HUES6 (cell line): ENCODE measurements at regions not wholly inside any gene's neighbourhood (a gene's known extent, or its start where the extent isn't known, plus 50 kb on each side); places are given as distances from the start of the nearest gene placed in this dataset.

Experiments
- H3K27ac ChIP-seq: 2 replicates; pipeline ENCODE4 v1.7.0; 2013; ENCODE audit warnings: low read depth, mild to moderate bottlenecking, low read length, inconsistent platforms
- H3K27me3 ChIP-seq: 2 replicates; pipeline ENCODE4 v1.6.1; 2013; ENCODE audit warnings: low read length; ENCODE audit not compliant: control insufficient read depth, insufficient read depth
- H3K36me3 ChIP-seq: 2 replicates; pipeline ENCODE4 v1.6.1; 2013; ENCODE audit warnings: low read length; ENCODE audit not compliant: control insufficient read depth, insufficient read depth
- H3K4me1 ChIP-seq: 2 replicates; pipeline ENCODE4 v1.6.1; 2013; ENCODE audit warnings: low read length; ENCODE audit not compliant: control insufficient read depth, insufficient read depth
- H3K4me3 ChIP-seq: 2 replicates; pipeline ENCODE4 v1.5.1; 2013; ENCODE audit warnings: low read depth, low read length
- H3K9ac ChIP-seq: one replicate; pipeline ENCODE4 v1.6.1; 2013; ENCODE audit warnings: mild to moderate bottlenecking, low read length
- H3K9me3 ChIP-seq: 2 replicates; pipeline ENCODE4 v1.6.1; 2013; ENCODE audit warnings: low read depth, low read length; ENCODE audit not compliant: control insufficient read depth, insufficient read depth

DNA sequence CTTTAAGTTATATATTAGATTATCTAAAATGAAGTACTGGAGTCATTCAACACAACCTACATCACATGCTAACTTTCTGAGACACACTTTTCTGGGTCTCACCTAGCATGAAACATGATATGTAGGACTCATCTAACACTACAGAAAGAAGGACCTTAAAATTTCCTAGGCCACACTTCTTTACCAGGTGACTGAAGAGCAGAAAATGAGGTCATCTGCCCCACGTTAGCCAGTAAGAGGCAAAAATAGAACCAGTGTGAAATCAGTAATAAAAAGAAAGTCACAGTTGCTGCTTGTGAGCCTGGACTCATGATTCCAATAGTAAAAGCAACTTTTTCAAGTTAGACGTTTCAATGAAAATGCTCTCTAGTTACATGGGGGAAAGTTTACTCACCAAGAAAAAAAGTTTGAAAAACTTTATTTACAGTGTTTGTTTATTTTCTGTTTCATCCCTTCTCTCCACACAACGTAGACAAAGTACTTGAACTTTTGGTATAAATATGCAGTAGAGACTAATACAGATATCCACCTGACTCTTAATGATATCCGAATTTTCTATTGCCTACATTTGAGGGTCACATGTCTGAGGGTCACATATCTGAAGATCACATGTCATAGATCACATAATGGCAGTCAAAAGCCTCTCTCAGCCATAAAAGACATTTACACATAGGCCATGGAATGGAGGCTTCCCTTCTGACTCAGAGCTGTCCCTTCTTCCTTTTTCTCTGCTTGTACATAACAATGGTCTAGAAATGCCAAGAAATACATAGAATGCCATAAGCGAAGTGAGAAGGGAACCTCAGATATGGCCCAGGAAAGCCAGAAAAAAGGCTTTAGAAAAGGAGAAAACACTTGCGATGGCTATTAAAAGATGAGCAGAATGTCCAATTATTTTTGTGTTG, 362.9 kb downstream of the ZEB2 start:
- H3K4me3 ChIP-seq = no peak overlapping the region
- no peaks in the 10 kb centered on the region for H3K36me3 ChIP-seq
- H3K9me3 ChIP-seq = no peaks in the 10 kb centered on the region
- H3K27me3 ChIP-seq = no peaks in the 10 kb centered on the region
- H3K27ac ChIP-seq = peak overlapping the region; percentile 23; the same call in 1 of the 2 replicates
- peaks cover 15% of the 10 kb centered on the region for H3K4me1 ChIP-seq
- H3K9ac ChIP-seq = no peak overlapping the region

- H3K4me3 ChIP-seq = no peak overlapping the region
These were observed 365.7 kb downstream of the ZEB2 start for GRCh38 chr2:144154205-144154604.

GRCh38 chr2:144152817-144153271, 367.1 kb downstream of the ZEB2 start:
- no peak overlapping the region for H3K9ac ChIP-seq
- no peaks in the 10 kb centered on the region for H3K27me3 ChIP-seq
- no peaks in the 10 kb centered on the region for H3K36me3 ChIP-seq
- H3K4me1 ChIP-seq = peaks cover 15% of the 10 kb centered on the region
- H3K9me3 ChIP-seq = no peaks in the 10 kb centered on the region
- no peak overlapping the region for H3K27ac ChIP-seq
- H3K4me3 ChIP-seq = no peak overlapping the region

More at GRCh38 chr2:144154205-144154604, 365.7 kb downstream of the ZEB2 start:
- no peaks in the 10 kb centered on the region for H3K9me3 ChIP-seq
- no peak overlapping the region for H3K9ac ChIP-seq
- H3K27ac ChIP-seq = no peak overlapping the region
- H3K27me3 ChIP-seq = no peaks in the 10 kb centered on the region
- H3K4me1 ChIP-seq = peaks cover 15% of the 10 kb centered on the region
- H3K36me3 ChIP-seq = no peaks in the 10 kb centered on the region

DNA sequence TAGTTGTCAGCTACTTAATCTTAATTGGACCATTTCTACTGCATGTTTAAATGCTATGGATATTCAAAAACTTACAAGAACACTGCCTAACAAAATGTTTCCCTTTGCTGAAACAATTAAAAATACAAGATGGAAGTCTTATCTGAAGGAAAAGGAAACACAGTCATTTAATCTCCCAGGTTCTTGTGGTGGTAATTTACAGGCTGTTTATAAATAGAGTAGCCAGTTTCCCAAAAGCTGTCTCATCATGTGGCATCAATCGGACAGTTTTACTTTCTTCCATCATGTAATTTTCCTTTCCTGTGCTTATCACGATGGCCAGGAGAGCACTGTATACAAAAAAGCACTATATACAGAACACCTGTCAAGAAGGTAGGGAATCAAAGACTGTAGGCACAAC, 368.1 kb downstream of the ZEB2 start:
- Histone ChIP-seq H3K27ac (no peak overlapping the region), H3K36me3 (no peaks in the 10 kb centered on the region), H3K4me1 (peaks cover 9% of the 10 kb centered on the region; the same call in 1 of the 2 replicates), H3K9me3 (no peaks in the 10 kb centered on the region), H3K4me3 (no peak overlapping the region), H3K27me3 (no peaks in the 10 kb centered on the region), H3K9ac (no peak overlapping the region)

- Histone ChIP-seq H3K4me3 (no peak overlapping the region), H3K4me1 (0 out of 2 replicates have a peak, but pooled peaks cover 6% of the 10 kb centered on the region), H3K36me3 (no peaks in the 10 kb centered on the region), H3K27me3 (no peaks in the 10 kb centered on the region), H3K9me3 (no peaks in the 10 kb centered on the region), H3K27ac (no peak overlapping the region), H3K9ac (no peak overlapping the region)
These were observed 368.5 kb downstream of the ZEB2 start for GRCh38 chr2:144151405-144151804.

DNA sequence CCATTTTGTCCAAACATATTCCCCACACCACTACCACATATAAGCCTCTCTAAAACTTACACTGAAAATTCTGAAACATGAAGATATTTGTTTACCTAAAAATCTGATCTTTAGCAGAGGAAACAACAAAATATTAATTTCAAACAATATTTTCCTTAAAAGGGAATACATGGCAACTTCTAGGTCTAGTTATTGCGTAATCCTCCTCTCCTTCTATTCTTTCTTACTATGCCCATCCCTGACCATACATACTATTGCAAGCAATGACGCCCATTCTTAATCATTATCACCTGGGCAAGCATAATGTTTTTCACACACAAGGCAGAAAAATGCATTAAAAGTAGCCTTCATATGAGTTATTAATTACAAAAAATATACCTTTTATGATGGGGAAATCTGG, 372.6 kb downstream of the ZEB2 start:
- Histone ChIP-seq H3K27ac (no peak overlapping the region), H3K27me3 (no peaks in the 10 kb centered on the region), H3K4me3 (no peak overlapping the region)

GRCh38 chr2:144146876-144147275, 373.0 kb downstream of the ZEB2 start:
- Histone ChIP-seq H3K36me3 (no peaks in the 10 kb centered on the region), H3K4me1 (no peaks in the 10 kb centered on the region)

More for the DNA sequence above, 372.6 kb downstream of the ZEB2 start:
- Histone ChIP-seq H3K9me3 (no peaks in the 10 kb centered on the region), H3K9ac (no peak overlapping the region), H3K4me1 (no peaks in the 10 kb centered on the region), H3K36me3 (no peaks in the 10 kb centered on the region)

DNA sequence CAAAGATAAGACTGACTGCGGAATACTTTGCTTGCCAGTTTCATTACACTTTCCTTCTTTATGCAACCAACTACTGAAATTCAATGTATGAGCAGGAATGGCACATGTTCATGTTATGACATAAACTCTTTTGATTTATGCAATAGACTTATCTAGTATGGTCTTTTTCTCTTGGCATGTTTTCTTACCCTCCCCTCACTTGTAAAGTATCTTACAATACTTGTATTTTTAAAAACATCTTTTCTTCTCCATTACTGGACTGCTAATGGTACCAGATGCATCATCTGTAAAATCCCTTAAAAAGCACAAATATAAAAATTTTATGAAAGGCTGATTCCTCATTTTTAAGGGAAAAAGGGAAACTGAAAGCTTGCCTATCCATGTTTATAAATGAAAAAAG, 373.8 kb downstream of the ZEB2 start:
- no peak overlapping the region for H3K9ac ChIP-seq
- no peaks in the 10 kb centered on the region for H3K4me1 ChIP-seq
- no peaks in the 10 kb centered on the region for H3K9me3 ChIP-seq
- no peak overlapping the region for H3K27ac ChIP-seq
- no peak overlapping the region for H3K4me3 ChIP-seq
- H3K27me3 ChIP-seq = no peaks in the 10 kb centered on the region
- H3K36me3 ChIP-seq = no peaks in the 10 kb centered on the region

More at GRCh38 chr2:144146876-144147275, 373.0 kb downstream of the ZEB2 start:
- Histone ChIP-seq H3K27me3 (no peaks in the 10 kb centered on the region), H3K9me3 (no peaks in the 10 kb centered on the region), H3K4me3 (no peak overlapping the region), H3K27ac (no peak overlapping the region), H3K9ac (no peak overlapping the region)

- Histone ChIP-seq H3K27me3 (no peaks in the 10 kb centered on the region), H3K4me3 (no peak overlapping the region), H3K9ac (no peak overlapping the region), H3K36me3 (no peaks in the 10 kb centered on the region), H3K27ac (no peak overlapping the region), H3K9me3 (no peaks in the 10 kb centered on the region), H3K4me1 (no peaks in the 10 kb centered on the region)
These were observed 376.4 kb downstream of the ZEB2 start for GRCh38 chr2:144143294-144144151.

- no peaks in the 10 kb centered on the region; the same call in 1 of the 2 replicates for H3K4me1 ChIP-seq
- H3K4me3 ChIP-seq = no peak overlapping the region
- no peaks in the 10 kb centered on the region for H3K36me3 ChIP-seq
- H3K9me3 ChIP-seq = no peaks in the 10 kb centered on the region
- H3K9ac ChIP-seq = no peak overlapping the region
- H3K27ac ChIP-seq = no peak overlapping the region
- no peaks in the 10 kb centered on the region for H3K27me3 ChIP-seq
These were observed 379.0 kb downstream of the ZEB2 start for GRCh38 chr2:144140891-144141290.
